ENCODE measurements at regions not wholly inside any gene's neighbourhood (a gene's known extent, or its start where the extent isn't known, plus 50 kb on each side); places are given as distances from the start of the nearest gene placed in this dataset.

DNA sequence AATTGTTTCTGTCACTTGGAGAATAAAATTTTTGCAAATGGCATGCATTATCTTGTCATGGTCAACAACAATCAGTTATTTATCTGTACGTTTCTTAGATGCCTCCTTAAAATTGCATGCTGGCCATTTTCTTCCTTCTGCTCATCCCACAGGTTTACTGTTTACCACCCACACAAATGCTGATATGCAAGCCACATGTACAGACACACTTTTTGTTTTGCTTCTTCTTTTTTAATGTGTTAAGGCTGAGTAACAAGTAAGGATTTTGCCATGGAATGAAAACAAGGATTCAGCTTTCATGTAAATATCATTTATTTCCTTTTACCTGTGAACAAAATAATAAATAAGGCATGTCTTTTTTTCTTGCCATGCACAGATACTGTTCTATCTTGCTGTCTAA is 1077.1 kb upstream of the ZEB2 start:
- ATAC-seq, result peak; percentile 54
- Histone ChIP-seq H3K4me3 (no peak overlapping the region), H3K27me3 (no peaks in the 10 kb centered on the region), H3K27ac (no peak overlapping the region), H3K4me1 (no peaks in the 10 kb centered on the region), H3K36me3 (no peaks in the 10 kb centered on the region), H3K9me3 (no peaks in the 10 kb centered on the region)
- intact Hi-C loops (cut with DNase I), result no loop called here
- DNase-seq, result no peak
- TF ChIP-seq, protein P1, sequence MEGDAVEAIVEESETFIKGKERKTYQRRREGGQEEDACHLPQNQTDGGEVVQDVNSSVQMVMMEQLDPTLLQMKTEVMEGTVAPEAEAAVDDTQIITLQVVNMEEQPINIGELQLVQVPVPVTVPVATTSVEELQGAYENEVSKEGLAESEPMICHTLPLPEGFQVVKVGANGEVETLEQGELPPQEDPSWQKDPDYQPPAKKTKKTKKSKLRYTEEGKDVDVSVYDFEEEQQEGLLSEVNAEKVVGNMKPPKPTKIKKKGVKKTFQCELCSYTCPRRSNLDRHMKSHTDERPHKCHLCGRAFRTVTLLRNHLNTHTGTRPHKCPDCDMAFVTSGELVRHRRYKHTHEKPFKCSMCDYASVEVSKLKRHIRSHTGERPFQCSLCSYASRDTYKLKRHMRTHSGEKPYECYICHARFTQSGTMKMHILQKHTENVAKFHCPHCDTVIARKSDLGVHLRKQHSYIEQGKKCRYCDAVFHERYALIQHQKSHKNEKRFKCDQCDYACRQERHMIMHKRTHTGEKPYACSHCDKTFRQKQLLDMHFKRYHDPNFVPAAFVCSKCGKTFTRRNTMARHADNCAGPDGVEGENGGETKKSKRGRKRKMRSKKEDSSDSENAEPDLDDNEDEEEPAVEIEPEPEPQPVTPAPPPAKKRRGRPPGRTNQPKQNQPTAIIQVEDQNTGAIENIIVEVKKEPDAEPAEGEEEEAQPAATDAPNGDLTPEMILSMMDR (IDR thresholded peaks at IDR 0.05), result no peak

DNA sequence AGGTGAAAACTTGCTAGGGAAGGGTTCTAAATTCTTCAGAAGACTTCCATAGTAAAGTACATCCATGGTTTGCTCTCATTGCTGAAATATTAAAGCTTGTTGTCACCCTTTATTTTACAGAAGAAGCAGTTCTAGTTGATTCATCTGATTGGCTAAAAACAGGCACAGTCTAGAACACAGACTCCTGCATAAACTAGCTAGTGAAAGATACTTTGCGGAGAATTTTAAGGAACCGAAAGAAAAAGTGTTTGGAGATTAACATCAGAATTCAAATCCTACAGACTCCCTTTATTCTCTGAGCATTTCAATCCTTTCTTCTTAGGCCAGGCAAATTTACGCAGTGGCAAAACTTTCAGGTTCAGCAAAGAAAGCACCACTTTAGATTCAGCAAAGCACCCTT is 1076.5 kb upstream of the ZEB2 start:
- intact Hi-C loops (cut with DNase I), result no loop called here
- H3K36me3 ChIP-seq, result no peaks in the 10 kb centered on the region
- H3K27me3 ChIP-seq, result no peaks in the 10 kb centered on the region

DNA sequence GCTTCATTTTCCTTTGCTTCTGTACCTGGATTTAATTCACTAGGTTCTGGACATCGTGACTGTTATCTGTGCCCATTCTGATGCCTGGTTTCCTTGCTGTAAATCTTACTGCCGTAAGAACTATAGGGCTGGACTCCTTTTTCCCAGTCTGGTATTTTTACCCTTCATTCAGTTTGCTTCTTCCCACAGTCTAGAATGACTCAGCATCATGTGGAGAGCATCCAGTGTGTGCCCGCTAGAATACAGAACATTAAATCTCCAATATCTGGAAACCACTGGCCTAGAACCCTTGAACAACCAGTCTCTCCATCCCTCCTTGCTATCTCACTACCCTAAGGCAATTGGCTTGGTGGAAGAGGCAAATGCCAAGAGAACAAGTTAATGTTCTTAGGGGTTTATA is 1075.4 kb upstream of the ZEB2 start:
- H3K27me3 ChIP-seq, result no peaks in the 10 kb centered on the region
- no peaks in the 10 kb centered on the region for H3K36me3 ChIP-seq
- no peak for ATAC-seq
- H3K9me3 ChIP-seq, result no peaks in the 10 kb centered on the region
- TF ChIP-seq, protein P1 (IDR thresholded peaks at IDR 0.05), result no peak
- no peaks in the 10 kb centered on the region for H3K4me1 ChIP-seq
- H3K4me3 ChIP-seq, result no peak overlapping the region
- no peak for DNase-seq
- H3K27ac ChIP-seq, result no peak overlapping the region
- intact Hi-C loops (cut with DNase I), result no loop called here

More for the DNA sequence above, 1076.5 kb upstream of the ZEB2 start:
- no peak for ATAC-seq
- DNase-seq, result no peak
- Histone ChIP-seq H3K4me1 (no peaks in the 10 kb centered on the region), H3K4me3 (no peak overlapping the region), H3K9me3 (no peaks in the 10 kb centered on the region), H3K27ac (no peak overlapping the region)
- TF ChIP-seq, protein P1 (IDR thresholded peaks at IDR 0.05), result no peak

DNA sequence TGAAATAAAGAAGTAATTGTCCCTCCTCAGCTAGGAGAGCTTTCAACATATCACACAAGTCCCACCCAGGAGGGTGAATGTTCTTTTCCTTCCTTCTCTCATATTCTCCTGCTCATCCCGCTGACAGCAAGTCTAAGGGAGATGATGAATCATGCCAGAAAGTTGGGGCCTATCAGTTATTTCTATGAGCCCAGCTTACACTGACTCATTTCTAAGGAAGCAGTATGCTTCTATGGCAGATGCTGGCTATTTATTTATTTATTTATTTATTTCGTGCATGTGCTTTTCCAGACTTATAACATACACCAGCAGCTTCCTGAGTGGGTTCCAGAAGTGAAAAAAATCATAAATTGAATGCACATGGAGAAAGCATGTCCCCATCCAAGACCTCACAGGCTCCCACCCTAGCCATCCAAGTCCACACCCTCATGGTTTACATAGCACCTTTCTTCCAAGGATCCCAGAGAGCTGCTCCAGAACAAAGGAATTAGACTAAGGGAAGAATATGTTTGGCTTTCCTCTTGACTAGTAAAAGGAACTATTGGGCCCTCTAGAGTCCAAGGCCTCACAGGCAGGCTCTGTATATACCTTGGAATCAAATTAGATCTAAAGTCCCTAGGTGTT is 1074.2 kb upstream of the ZEB2 start:
- Histone ChIP-seq H3K36me3 (no peaks in the 10 kb centered on the region), H3K4me1 (no peaks in the 10 kb centered on the region), H3K27ac (no peak overlapping the region), H3K9me3 (no peaks in the 10 kb centered on the region), H3K4me3 (no peak overlapping the region), H3K27me3 (no peaks in the 10 kb centered on the region)
- ATAC-seq, result peak; percentile 53
- DNase-seq, result no peak
- TF ChIP-seq, protein P1 (IDR thresholded peaks at IDR 0.05), result no peak
- intact Hi-C loops (cut with DNase I), result no loop called here

DNA sequence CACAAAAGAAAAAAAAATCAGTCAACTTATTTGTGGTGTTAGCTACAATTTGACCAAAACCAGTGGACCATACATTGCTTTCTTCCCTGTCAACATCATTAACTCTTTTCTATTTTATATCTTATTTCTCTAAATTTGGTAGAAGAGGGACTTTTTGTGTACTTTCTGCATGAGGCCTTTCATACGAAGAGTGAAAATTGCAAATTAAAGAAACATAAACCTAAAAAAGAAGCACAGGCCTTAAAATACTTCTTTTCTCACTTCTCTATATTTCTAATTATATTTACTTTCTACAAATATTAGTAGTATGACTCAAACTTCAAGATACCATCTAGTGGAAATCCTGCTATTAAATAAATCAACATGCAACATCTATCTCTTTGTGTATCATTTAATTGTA is 1073.4 kb upstream of the ZEB2 start:
- intact Hi-C loops (cut with DNase I), result no loop called here
- Histone ChIP-seq H3K27me3 (no peaks in the 10 kb centered on the region), H3K36me3 (no peaks in the 10 kb centered on the region), H3K27ac (no peak overlapping the region), H3K4me1 (no peaks in the 10 kb centered on the region), H3K4me3 (no peak overlapping the region), H3K9me3 (no peaks in the 10 kb centered on the region)
- TF ChIP-seq, protein P1 (IDR thresholded peaks at IDR 0.05), result no peak
- no peak for ATAC-seq
- DNase-seq, result no peak

DNA sequence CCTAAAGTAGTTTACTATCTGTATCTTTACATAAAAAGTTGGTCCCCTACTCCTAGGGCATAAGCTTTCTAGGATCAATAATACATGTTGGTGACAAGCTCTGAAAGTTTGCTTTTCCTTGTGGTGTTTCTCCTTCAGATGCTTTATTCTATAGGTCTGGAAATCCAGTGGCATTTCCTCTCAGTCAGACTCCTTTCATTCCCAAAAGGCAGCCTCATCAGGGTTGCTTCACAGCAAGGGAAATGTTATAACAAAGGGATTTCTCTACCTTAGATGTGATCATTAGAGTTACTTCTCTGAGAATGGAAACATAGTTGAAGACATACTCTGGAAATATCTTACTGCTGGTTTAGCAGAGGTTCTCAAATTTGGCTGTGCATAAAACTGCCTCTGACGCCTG is 1072.4 kb upstream of the ZEB2 start:
- Histone ChIP-seq H3K27ac (no peak overlapping the region), H3K27me3 (no peaks in the 10 kb centered on the region), H3K9me3 (no peaks in the 10 kb centered on the region), H3K4me1 (no peaks in the 10 kb centered on the region), H3K36me3 (no peaks in the 10 kb centered on the region), H3K4me3 (no peak overlapping the region)
- TF ChIP-seq, protein P1 (IDR thresholded peaks at IDR 0.05), result no peak
- ATAC-seq (no peak), DNase-seq (no peak)
- intact Hi-C loops (cut with DNase I), result no loop called here
